AG09319 (cell line): ENCODE measurements at regions not wholly inside any gene's neighbourhood (a gene's known extent, or its start where the extent isn't known, plus 50 kb on each side); places are given as distances from the start of the nearest gene placed in this dataset.

ENCODE experiments used
- DNase-seq: peaks from one replicate; pipeline ENCODE4 v3.0.0-alpha.2; 2010; ENCODE audit warnings: low read depth; ENCODE audit errors: extremely low read depth
- CTCF ChIP-seq: IDR thresholded peaks from 2 replicates; pipeline ENCODE4 v1.5.1; 2011; ENCODE audit warnings: low read depth, mild to moderate bottlenecking, inconsistent platforms, low read length, moderate library complexity

- no peak for DNase-seq
- TF ChIP-seq CTCF = no peak
These were observed 90.6 kb downstream of the C6orf118 start for GRCh38 chr6:165218829-165219228.

GRCh38 chr6:165206798-165207197 lies 102.6 kb downstream of the C6orf118 start:
- TF ChIP-seq CTCF = no peak
- no peak for DNase-seq

- DNase-seq = no peak
- no peak for TF ChIP-seq CTCF
These were observed 103.8 kb downstream of the C6orf118 start for GRCh38 chr6:165205632-165206031.

GRCh38 chr6:165204807-165205545 lies 104.4 kb downstream of the C6orf118 start:
- no peak for DNase-seq
- TF ChIP-seq CTCF = no peak

- DNase-seq = no peak
- no peak for TF ChIP-seq CTCF
These were observed 109.2 kb downstream of the C6orf118 start for GRCh38 chr6:165200178-165200577.

GRCh38 chr6:165191461-165191860 lies 117.9 kb downstream of the C6orf118 start:
- DNase-seq = no peak
- TF ChIP-seq CTCF = no peak

GRCh38 chr6:165186441-165187205 lies 122.8 kb downstream of the C6orf118 start:
- no peak for TF ChIP-seq CTCF
- no peak for DNase-seq
